ENCODE measurements at regions not wholly inside any gene's neighbourhood (a gene's known extent, or its start where the extent isn't known, plus 50 kb on each side); places are given as distances from the start of the nearest gene placed in this dataset.

- no peaks in the 10 kb centered on the region for H3K4me1 Mint-ChIP-seq (ENCODE audit: insufficient read depth, unreplicated experiment)
- no peak overlapping the region for H3K27ac Mint-ChIP-seq (ENCODE audit: low read depth, unreplicated experiment)
- H3K27me3 Mint-ChIP-seq (ENCODE audit: insufficient read depth, unreplicated experiment) = no peaks in the 10 kb centered on the region
These were observed 93.2 kb downstream of the FOXA2 start for GRCh38 chr20:22491194-22491505.

GRCh38 chr20:22490287-22491193 lies 93.8 kb downstream of the FOXA2 start:
- Mint-ChIP-seq H3K9me3 (ENCODE audit: unreplicated experiment) (no peaks in the 10 kb centered on the region), H3K4me3 (ENCODE audit: unreplicated experiment) (no peak overlapping the region), H3K4me1 (ENCODE audit: insufficient read depth, unreplicated experiment) (no peaks in the 10 kb centered on the region), H3K36me3 (ENCODE audit: insufficient read depth, unreplicated experiment) (no peaks in the 10 kb centered on the region), H3K27me3 (ENCODE audit: insufficient read depth, unreplicated experiment) (no peaks in the 10 kb centered on the region), H3K27ac (ENCODE audit: low read depth, unreplicated experiment) (no peak overlapping the region)
- DNase-seq (ENCODE audit: unreplicated experiment) = peak; percentile 17
- BruUV-seq (replicated peaks) = no TSS peak
- TF ChIP-seq CTCF (IDR thresholded peaks at IDR 0.05; ENCODE audit: unreplicated experiment) = no peak
- intact Hi-C loops (cut with micrococcal nuclease) = no loop called here
- ChIA-PET CTCF (interaction anchor here (0.6 to 2.1 kb wide), 13 partner anchors 8 to 306 kb away, joined by 3 to 17 read pairs (median 4); no protein-coding TSS in a partner anchor), POLR2A (interaction anchor here (0.5 to 0.8 kb wide), 3 partner anchors 8 to 72 kb away, joined by 3 read pairs; no protein-coding TSS in a partner anchor)

More at GRCh38 chr20:22491194-22491505, 93.2 kb downstream of the FOXA2 start:
- DNase-seq (ENCODE audit: unreplicated experiment) = no peak
- ChIA-PET POLR2A (interaction anchor here (0.5 to 1.0 kb wide), 3 partner anchors 9 to 79 kb away, joined by 3 read pairs; no protein-coding TSS in a partner anchor), CTCF (interaction anchor here (0.6 to 2.1 kb wide), 11 partner anchors 9 to 848 kb away, joined by 3 to 17 read pairs (median 4); no protein-coding TSS in a partner anchor)
- no peak for TF ChIP-seq CTCF (IDR thresholded peaks at IDR 0.05; ENCODE audit: unreplicated experiment)
- no TSS peak for BruUV-seq (replicated peaks)
- no peaks in the 10 kb centered on the region for H3K36me3 Mint-ChIP-seq (ENCODE audit: insufficient read depth, unreplicated experiment)
- intact Hi-C loops (cut with micrococcal nuclease) = no loop called here
- H3K9me3 Mint-ChIP-seq (ENCODE audit: unreplicated experiment) = no peaks in the 10 kb centered on the region
- no peak overlapping the region for H3K4me3 Mint-ChIP-seq (ENCODE audit: unreplicated experiment)

GRCh38 chr20:22489626-22490286 lies 94.6 kb downstream of the FOXA2 start:
- POLR2A ChIA-PET = interaction anchor here (0.5 kb wide), 1 partner anchor 72 kb away, joined by 3 read pairs; no protein-coding TSS in a partner anchor
- Mint-ChIP-seq H3K27ac (ENCODE audit: low read depth, unreplicated experiment) (no peak overlapping the region), H3K27me3 (ENCODE audit: insufficient read depth, unreplicated experiment) (no peaks in the 10 kb centered on the region), H3K4me1 (ENCODE audit: insufficient read depth, unreplicated experiment) (no peaks in the 10 kb centered on the region), H3K36me3 (ENCODE audit: insufficient read depth, unreplicated experiment) (no peaks in the 10 kb centered on the region), H3K9me3 (ENCODE audit: unreplicated experiment) (no peaks in the 10 kb centered on the region), H3K4me3 (ENCODE audit: unreplicated experiment) (no peak overlapping the region)
- DNase-seq (ENCODE audit: unreplicated experiment) = no peak
- intact Hi-C loops (cut with micrococcal nuclease) = no loop called here
- CTCF ChIA-PET = interaction anchor here (0.5 to 2.1 kb wide), 15 partner anchors 11 to 803 kb away, joined by 3 to 17 read pairs (median 3); no protein-coding TSS in a partner anchor
- no TSS peak for BruUV-seq (replicated peaks)
- TF ChIP-seq CTCF (IDR thresholded peaks at IDR 0.05; ENCODE audit: unreplicated experiment) = no peak

GRCh38 chr20:22480336-22480735 lies 104.0 kb downstream of the FOXA2 start:
- Mint-ChIP-seq H3K27ac (ENCODE audit: low read depth, unreplicated experiment) (no peak overlapping the region), H3K4me3 (ENCODE audit: unreplicated experiment) (no peak overlapping the region), H3K4me1 (ENCODE audit: insufficient read depth, unreplicated experiment) (no peaks in the 10 kb centered on the region), H3K27me3 (ENCODE audit: insufficient read depth, unreplicated experiment) (no peaks in the 10 kb centered on the region), H3K36me3 (ENCODE audit: insufficient read depth, unreplicated experiment) (no peaks in the 10 kb centered on the region), H3K9me3 (ENCODE audit: unreplicated experiment) (peaks cover 16% of the 10 kb centered on the region)
- intact Hi-C loops (cut with micrococcal nuclease) = no loop called here
- no peak for TF ChIP-seq CTCF (IDR thresholded peaks at IDR 0.05; ENCODE audit: unreplicated experiment)
- BruUV-seq (replicated peaks) = no TSS peak
- POLR2A ChIA-PET = interaction anchor here (0.5 to 0.7 kb wide), 2 partner anchors 157 to 172 kb away, joined by 3 read pairs; no protein-coding TSS in a partner anchor
- no peak for DNase-seq (ENCODE audit: unreplicated experiment)
- CTCF ChIA-PET = no interaction called here
